Ovary (tissue), 3 donors: ENCODE measurements at regions not wholly inside any gene's neighbourhood (a gene's known extent, or its start where the extent isn't known, plus 50 kb on each side); places are given as distances from the start of the nearest gene placed in this dataset.

Source experiments
- CTCF ChIP-seq, 3 donors: fragments of 450-650 bp in 2 of 3; fragments of 200-600 bp in 1 of 3; IDR thresholded peaks; one replicate each; pipeline versions ENCODE4 v1.5.1 to v1.8.0; 2016 to 2022; ENCODE audit warnings: antibody characterized with exemption in 3 of 3, mild to moderate bottlenecking in 1 of 3
- POLR2A ChIP-seq: fragments of 450-650 bp; IDR thresholded peaks from one replicate; pipeline ENCODE4 v1.6.1; 2017; ENCODE audit warnings: antibody characterized with exemption, mild to moderate bottlenecking, moderate library complexity
- donor health status: DM: no; HTN: no; CAD: no.

GRCh38 chr9:96125624-96126023 is 176.4 kb downstream of the HSD17B3 start:
- no peak for TF ChIP-seq CTCF (IDR thresholded peaks at IDR 0.05)
- no peak for TF ChIP-seq POLR2A
